Amygdala (tissue), 56 donors: ENCODE measurements at regions not wholly inside any gene's neighbourhood (a gene's known extent, or its start where the extent isn't known, plus 50 kb on each side); places are given as distances from the start of the nearest gene placed in this dataset.

Experiments used
- DNase-seq, 56 donors: peaks; one replicate each; lab custom pipeline; 2025; lab: John Stamatoyannopoulos, UW

- no peak for DNase-seq
These were observed 162.2 kb downstream of the OLFM1 start for GRCh38 chr9:135249711-135250110.

DNA sequence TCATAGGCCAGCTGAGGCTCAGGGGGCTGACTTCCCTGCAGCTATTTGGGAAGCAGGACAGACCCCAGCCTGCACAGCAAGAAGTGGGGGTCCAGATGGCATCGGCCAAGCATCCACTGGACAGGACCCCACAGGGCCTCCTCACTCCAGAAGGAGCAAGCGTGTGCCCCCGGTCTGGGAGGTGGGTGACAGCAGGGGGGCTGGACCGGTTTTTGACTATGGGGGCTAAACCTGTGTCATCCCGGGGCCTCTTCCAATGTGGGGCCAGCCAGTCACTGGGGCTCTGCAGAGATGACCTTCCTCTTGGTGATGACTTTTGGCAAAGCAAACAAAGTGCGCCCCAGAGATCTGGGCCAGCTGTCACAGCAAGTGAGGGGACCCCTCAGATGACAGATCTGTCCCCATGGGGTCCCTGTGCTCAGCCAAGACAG, 163.9 kb downstream of the OLFM1 start:
- DNase-seq: no peak

DNA sequence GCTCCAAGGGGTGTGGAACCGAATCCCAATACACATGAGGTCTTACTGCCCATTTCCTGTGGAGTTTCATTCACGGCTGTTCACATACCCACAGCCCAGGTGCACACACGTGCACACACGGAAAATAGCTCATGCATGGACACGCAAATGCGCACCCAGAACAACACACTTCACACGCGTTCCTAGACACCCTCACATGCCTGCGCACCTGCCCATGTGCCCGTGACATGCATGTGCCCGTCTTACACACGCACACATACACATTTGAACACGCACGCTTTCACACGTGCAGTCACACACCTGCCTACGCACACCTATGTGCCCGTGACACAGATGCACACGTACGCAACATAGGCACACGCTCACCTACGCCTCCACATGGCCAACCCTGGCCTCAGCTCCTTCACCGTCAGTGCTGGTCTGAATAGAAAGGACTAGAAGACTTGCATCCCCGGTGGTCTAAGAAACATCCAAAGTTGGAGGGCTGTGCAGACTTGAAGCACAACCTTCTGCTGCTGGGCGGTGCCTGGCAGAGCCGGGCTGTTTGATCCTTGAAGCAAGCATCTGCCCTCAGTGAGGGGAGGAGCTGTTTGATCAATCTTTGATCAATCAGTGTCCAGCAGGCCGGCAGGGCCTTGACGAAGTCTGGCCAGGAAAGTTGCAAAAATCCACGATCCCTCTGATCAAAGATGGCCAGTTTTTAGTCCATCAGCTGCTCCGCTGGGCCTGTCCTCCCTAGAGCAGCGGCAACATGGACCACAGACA, 164.7 kb downstream of the OLFM1 start:
- DNase-seq: no peak

GRCh38 chr9:135252980-135253304, 165.5 kb downstream of the OLFM1 start:
- DNase-seq: no peak

GRCh38 chr9:135253305-135254004, 166.0 kb downstream of the OLFM1 start:
- no peak for DNase-seq

DNA sequence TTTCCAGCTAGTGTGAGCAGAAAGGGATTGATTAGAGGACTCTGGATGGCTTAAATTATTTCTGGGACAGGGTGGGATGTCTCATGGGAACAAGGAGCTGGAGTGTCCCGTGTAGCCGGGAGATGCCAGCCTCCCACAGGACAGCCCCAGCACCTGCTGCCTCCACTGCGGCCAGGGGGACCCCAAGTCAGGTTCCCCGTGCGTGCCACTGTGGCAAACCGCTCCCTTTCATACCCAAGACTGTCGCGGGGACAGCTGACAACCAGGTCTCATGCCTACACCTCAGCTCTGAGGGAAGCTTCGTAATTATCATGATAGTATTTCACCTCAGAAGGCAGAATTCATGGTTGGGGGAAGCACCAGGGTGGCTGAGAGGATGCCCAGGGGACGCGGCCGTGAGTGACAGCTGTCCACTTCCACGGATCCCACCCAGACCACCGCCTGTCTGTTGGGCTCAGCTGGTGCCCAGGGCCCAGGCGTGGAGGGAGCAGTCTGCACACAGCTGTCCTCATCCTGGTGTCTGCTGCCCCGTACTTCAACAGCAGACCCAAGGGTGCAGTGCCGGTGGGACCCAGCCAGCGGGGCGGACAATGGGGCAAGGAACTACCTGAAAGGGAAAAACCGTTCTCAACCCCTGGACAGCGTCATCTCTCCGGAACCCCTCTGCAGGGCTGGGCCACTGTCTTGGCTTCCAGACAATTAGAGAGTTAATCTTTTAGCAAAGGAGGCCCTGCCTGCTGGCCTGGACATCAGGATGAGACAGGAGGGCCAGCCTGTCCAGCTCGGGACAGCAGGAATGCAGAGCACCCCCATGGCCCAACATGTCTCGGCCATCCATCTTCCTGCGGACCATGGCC, 166.9 kb downstream of the OLFM1 start:
- DNase-seq: no peak

DNA sequence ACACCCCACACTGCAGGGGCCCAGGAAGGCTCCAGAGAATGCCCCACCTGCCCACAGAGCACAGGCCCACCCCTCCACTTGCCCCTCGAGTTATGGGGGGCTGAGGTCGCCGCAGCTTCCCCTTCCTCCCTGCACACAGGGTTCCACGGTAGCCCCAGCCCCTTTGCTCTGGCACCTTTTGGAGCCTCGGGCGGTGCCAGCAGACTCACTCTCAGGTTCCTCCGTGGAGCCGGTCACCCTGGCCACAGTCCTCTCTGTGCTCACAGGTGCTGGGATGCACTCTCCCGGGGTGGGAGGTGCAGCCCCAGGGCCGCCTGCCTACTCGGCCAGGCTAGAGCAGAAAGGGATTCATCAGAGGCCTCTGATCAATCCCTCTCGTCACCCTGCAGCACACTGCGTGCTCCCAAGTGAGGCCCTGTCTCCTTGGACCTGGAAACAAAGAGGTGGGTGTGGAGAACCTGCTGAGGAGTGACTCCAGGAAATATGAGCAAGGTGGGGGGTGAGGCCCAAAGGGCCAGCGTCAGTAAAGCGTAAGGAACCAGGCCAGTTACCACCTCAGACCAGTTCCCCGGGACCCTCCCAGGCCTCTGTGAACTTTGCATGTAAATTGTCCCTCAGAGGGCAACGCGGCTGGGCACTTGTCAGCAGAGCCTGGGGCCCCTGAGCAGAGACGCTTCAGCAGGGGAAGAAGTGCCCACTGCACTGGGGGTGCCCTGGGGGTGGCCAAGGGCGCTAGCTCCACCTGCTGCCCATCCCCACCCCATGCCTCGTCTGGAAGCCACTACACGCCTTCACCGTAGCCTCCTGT, 167.8 kb downstream of the OLFM1 start:
- DNase-seq: no peak

DNA sequence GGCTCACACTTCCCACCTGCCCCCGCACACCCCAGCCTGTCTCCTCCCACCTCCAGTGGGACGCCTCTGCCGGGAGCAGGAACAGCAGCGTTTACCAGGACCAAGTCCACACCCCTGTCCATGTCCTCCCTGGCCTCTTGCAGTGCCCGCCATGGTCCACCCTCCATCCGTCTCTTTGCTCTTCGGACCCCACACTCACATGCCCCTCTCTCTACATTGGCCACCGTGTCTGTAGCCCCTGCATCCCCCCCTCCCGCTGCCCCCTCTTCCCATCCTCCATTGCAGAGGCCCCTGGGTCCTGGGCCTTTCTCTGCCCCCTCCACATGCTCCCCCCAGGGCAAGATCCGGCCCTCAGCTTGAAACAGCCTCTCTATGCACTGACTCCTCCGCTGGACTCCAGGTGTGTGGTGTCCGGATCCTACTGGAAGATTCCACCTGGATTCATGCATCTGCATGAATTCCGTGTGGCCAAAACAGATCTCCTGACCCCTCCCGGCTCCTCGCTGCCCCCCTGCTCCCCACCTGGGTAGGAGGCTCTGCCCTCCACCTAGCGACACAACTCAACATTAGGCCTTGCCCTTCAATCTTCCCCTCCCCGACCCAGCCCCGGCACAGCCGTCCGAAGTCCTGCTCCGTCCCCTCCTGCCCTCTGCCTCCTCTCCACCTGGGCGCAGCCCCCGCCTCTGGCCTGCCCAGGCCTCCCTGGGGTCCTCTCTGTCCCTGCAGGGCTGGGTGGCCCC, 168.5 kb downstream of the OLFM1 start:
- DNase-seq: no peak

- DNase-seq: peak in 4 of 56 donors; percentile 13 to 32 (median 24)
These were observed 169.3 kb downstream of the OLFM1 start for GRCh38 chr9:135256581-135257354.

DNA sequence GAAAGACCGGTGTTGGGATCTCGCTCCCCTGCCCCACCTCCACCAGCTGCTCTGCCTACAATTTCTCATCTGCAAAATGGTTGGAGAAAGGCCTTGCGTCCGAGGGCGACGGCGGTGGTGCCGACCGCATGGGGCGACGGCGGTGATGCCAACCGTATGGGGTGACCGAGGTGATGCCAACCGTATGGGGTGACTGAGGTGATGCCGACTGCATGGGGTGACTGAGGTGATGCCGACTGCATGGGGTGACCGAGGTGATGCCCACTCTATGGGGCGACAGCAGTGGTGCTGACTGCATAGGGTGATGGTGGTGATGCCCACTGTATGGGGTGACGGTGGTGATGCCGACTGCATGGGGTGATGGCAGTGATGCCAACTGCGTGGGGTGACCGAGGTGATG, 171.0 kb downstream of the OLFM1 start:
- DNase-seq: no peak

GRCh38 chr9:135259273-135259672, 171.8 kb downstream of the OLFM1 start:
- DNase-seq: no peak

DNA sequence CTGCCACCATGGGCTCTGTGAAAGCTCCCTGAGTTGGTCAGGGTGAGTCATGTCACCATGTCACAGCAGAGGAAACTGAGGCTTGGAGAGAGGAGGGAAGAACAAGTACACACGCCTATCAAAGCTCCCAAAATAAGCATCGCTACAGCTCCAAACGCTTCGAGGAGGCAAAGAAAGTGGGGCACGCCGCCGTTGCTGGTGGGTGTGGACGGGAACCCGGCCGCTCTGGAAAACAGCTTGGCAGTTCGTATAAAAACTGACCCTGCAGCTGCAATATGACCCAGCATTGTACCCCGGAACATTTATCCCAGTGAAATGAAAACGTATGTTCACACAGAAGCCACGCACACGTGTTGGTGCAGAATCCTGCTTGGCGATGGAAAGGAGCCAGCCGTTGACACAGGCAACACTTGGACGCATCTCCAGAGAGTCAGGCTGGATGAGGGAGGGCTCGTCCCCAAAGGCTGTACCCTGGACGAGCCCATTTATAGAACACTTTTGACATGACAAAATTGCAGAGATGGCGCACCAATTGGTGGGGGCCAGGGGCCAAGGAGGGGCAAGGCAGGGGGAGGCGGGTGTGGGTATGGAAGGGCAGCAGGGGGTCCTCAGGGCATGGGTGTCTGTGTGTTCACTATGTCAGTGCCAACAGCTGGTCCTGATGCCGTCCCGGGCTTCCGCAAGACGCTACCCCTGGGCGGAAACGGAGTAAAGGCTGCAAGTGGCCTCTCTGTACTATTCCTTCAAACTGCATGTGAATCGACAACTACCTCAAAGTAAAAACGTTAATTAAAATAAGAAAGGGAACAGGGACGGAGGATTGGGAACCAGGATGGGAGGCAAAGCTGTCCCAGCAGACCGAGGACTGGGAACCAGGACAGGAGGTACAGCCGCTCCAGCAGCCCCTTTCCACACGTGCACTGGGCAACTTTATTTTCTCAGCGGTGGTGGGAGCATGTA, 173.0 kb downstream of the OLFM1 start:
- DNase-seq: no peak

GRCh38 chr9:135262248-135262647, 174.8 kb downstream of the OLFM1 start:
- DNase-seq: no peak

DNA sequence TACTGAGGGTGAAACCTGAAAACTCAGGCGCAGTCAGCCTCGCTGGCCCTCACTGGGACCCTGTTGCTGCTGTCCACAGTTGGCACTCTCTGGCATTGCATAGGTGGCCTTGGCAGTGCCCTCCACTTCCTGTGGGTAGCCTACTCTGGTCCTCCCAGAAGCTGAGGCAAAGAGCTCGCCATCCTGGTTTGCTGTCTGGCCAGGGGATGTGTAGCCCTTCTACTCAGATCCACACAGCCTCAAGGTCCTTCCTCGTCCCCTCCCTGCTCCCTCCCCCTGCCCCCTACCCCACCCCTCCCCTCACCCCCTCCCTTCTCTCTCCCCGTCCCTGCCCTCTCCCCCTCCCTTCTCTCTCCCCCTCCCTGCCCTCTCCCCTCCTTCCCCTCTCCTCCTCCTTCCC, 176.0 kb downstream of the OLFM1 start:
- DNase-seq: no peak

DNA sequence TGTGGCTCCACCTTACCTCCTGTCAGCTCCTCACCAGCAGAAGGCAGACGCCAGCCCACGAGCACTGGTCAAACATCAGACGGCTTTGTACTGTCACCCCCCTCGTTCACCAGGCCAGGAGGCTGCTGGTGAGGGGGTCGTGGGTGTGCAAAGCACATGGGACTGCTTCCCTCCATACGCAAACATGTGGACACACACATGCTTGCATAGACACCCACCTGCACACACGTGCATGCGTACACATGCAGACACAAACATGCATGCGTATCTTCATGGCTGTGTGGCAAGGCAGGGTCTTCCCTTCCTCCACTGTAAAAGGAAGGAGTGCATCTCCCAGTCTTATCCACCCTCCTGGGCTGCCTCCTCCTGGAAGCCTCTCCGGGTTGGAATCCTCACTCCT, 178.5 kb downstream of the OLFM1 start:
- DNase-seq: no peak

DNA sequence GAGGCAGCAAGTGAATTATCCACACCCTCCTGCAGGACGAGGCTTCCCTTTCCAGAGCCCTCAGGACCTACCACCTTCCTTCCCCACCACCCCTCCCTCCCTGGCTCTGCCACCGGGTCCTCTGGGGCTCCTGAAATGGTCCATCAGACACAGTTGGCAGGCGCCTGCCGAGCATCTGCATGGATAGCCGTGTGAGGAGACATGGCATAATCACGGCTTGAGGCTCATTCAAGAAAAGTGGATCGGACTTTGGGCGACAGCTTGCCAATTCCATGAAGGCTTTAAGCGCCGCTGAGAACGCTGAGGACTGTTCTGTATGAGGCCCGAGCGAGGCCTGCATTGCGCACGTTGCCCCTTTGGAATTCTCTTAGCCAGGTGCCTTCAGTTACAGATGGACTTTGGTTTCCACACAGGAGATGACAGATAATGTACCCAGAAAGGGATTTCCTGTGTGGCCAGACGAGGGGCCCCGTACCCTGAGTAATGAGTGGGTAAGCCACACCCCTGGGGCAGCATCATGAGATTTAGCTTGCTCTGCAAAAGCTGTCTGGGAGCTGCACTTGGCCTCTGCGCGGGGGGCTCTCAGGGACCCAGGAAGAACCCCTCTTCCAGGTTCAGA, 179.8 kb downstream of the OLFM1 start:
- DNase-seq: no peak

GRCh38 chr9:135268031-135268430, 180.6 kb downstream of the OLFM1 start:
- no peak for DNase-seq
